ENCODE measurements at regions not wholly inside any gene's neighbourhood (a gene's known extent, or its start where the extent isn't known, plus 50 kb on each side); places are given as distances from the start of the nearest gene placed in this dataset.

GRCh38 chr9:80156262-80156661 is 584.5 kb downstream of the TLE4 start:
- no peaks in the 10 kb centered on the region for H3K9me3 ChIP-seq (ENCODE audit: control insufficient read depth, low read depth, low read length)
- H3K56ac ChIP-seq (ENCODE audit: insufficient read length, low read depth, low read length) = no peak overlapping the region
- no peak overlapping the region for H2BK20ac ChIP-seq (ENCODE audit: low read depth, low read length, poor library complexity, severe bottlenecking)
- no peak overlapping the region for H3K18ac ChIP-seq (ENCODE audit: insufficient read length, low read depth, low read length)
- no peak overlapping the region for H4K8ac ChIP-seq (replicated peaks; ENCODE audit: insufficient read length, low read depth, low read length)
- no peaks in the 10 kb centered on the region for H3K4me1 ChIP-seq (ENCODE audit: insufficient read depth, low read length)
- H3K9me3 Mint-ChIP-seq = peaks cover 6% of the 10 kb centered on the region in 2 experiments
- H4K91ac ChIP-seq (ENCODE audit: insufficient read length, low read depth, low read length) = no peak overlapping the region
- no peak overlapping the region for H2BK15ac ChIP-seq (ENCODE audit: low read depth, low read length)
- H3K4me1 Mint-ChIP-seq = peaks cover 22 to 28% of the 10 kb centered on the region in 2 experiments
- H2BK120ac ChIP-seq (ENCODE audit: low read depth, low read length, poor library complexity, severe bottlenecking) = no peak overlapping the region
- no peak overlapping the region for H3K27ac Mint-ChIP-seq
- H4K5ac ChIP-seq (ENCODE audit: insufficient read length, low read depth, low read length) = no peak overlapping the region
- H3K79me1 ChIP-seq (ENCODE audit: insufficient read depth, low read depth, low read length, poor library complexity, severe bottlenecking) = no peaks in the 10 kb centered on the region
- no peak overlapping the region for H2AFZ ChIP-seq (ENCODE audit: low read length)
- H3T11ph ChIP-seq (ENCODE audit: low read length) = no peak overlapping the region
- no peak overlapping the region for H3K4me3 Mint-ChIP-seq
- H3K23ac ChIP-seq (ENCODE audit: insufficient read length, low read depth, low read length) = no peak overlapping the region
- H3K23me2 ChIP-seq (ENCODE audit: insufficient read length, low read depth, low read length, poor library complexity, severe bottlenecking) = no peaks in the 10 kb centered on the region
- H3K9ac ChIP-seq (ENCODE audit: extremely low read depth, insufficient read length, low read length) = no peak overlapping the region
- no peaks in the 10 kb centered on the region for H3K27me3 ChIP-seq (ENCODE audit: insufficient read depth, low read length)
- H3K79me2 ChIP-seq (ENCODE audit: insufficient read depth, low read length) = no peaks in the 10 kb centered on the region
- no peaks in the 10 kb centered on the region for H4K20me1 ChIP-seq (ENCODE audit: control insufficient read depth, insufficient read depth, insufficient read length)
- no peak for TF ChIP-seq CTCF (conservative IDR thresholded peaks at IDR 0.05)
- H2BK12ac ChIP-seq (ENCODE audit: insufficient read length, low read depth, low read length) = no peak overlapping the region
- H3K27ac ChIP-seq (ENCODE audit: insufficient read length, low read depth, low read length) = no peak overlapping the region
- H3K4me2 ChIP-seq (ENCODE audit: insufficient read depth, insufficient read length, low read length) = no peak overlapping the region
- no peak overlapping the region for H2AK5ac ChIP-seq (ENCODE audit: insufficient read length, low read length)
- no peak overlapping the region for H2BK5ac ChIP-seq (ENCODE audit: insufficient read length, low read length)
- H3K27me3 Mint-ChIP-seq (ENCODE audit: low read depth) = no peaks in the 10 kb centered on the region
- WGBS (ENCODE audit: extremely low coverage, insufficient read length, low lambda C conversion rate) = no CpG with 5 or more reads among the region's 2 CpGs
- H3K4ac ChIP-seq (ENCODE audit: low read depth, low read length) = no peak overlapping the region
- no peak for DNase-seq
- peaks cover 2 to 7% (median 5%) of the 10 kb centered on the region in 3 experiments; a peak in 5 of 7 replicates for H3K36me3 Mint-ChIP-seq (ENCODE audit: insufficient read depth in 1 of 3, low read depth in 3 of 3)
- H3K14ac ChIP-seq (ENCODE audit: insufficient read depth, low read length) = no peak overlapping the region

Data from H9 (cell line).